SU-DHL-6 (cell line): ENCODE measurements at regions not wholly inside any gene's neighbourhood (a gene's known extent, or its start where the extent isn't known, plus 50 kb on each side); places are given as distances from the start of the nearest gene placed in this dataset.

Experiments
- H2AFZ ChIP-seq: fragments of 200-600 bp; sonication (generic); 2 replicates; pipeline ENCODE4 v1.6.1; 2014; ENCODE audit warnings: low read depth, mild to moderate bottlenecking, moderate library complexity, mixed read lengths, antibody characterized with exemption, low read length; ENCODE audit not compliant: severe bottlenecking
- H3F3A ChIP-seq: fragments of 200-600 bp; shearing (Covaris generic); 2 replicates; pipeline ENCODE4 v1.6.0; 2016; ENCODE audit warnings: antibody characterized with exemption, mild to moderate bottlenecking; ENCODE audit not compliant: insufficient read depth
- H3K27ac ChIP-seq: fragments of 200-600 bp; sonication (generic); 2 replicates; pipeline ENCODE4 v1.5.1; 2016; ENCODE audit warnings: low read depth, mild to moderate bottlenecking, low read length, moderate library complexity, mixed read lengths
- H3K27me3 ChIP-seq: fragments of 200-600 bp; sonication (generic), shearing (Covaris generic); 2 replicates; pipeline ENCODE4 v1.6.0; 2014; ENCODE audit warnings: mild to moderate bottlenecking, low read length
- H3K36me3 ChIP-seq: fragments of 200-600 bp; sonication (generic); 2 replicates; pipeline ENCODE4 v1.6.1; 2014; ENCODE audit warnings: mild to moderate bottlenecking, low read length, mixed read lengths
- H3K4me2 ChIP-seq: fragments of 300-600, 200-600 bp; shearing (Covaris generic), sonication (generic); 2 replicates; pipeline ENCODE4 v1.6.0; 2014; ENCODE audit warnings: low read length, low read depth, mild to moderate bottlenecking; ENCODE audit not compliant: poor library complexity, severe bottlenecking
- H3K4me3 ChIP-seq: fragments of 200-600 bp; sonication (generic); 2 replicates; pipeline ENCODE4 v1.5.1; 2014; ENCODE audit warnings: antibody characterized with exemption, low read length, mild to moderate bottlenecking, mixed read lengths; ENCODE audit not compliant: insufficient read depth, poor library complexity, severe bottlenecking
- H3K79me2 ChIP-seq: fragments of 200-600 bp; sonication (generic); 2 replicates; pipeline ENCODE4 v1.6.1; 2014; ENCODE audit warnings: mild to moderate bottlenecking, low read length, moderate library complexity; ENCODE audit not compliant: insufficient read depth
- H3K9ac ChIP-seq: fragments of 200-600 bp; sonication (generic); 2 replicates; pipeline ENCODE4 v1.7.0; 2014; ENCODE audit warnings: mild to moderate bottlenecking, low read length
- H3K9me2 ChIP-seq: fragments of 200-600 bp; sonication (generic); replicated peaks from 2 replicates; pipeline ENCODE4 v1.6.1; 2014; ENCODE audit warnings: low read length; ENCODE audit not compliant: insufficient read depth
- H3K9me3 ChIP-seq: fragments of 200-600 bp; sonication (generic); 2 replicates; pipeline ENCODE4 v1.6.1; 2014; ENCODE audit warnings: low read length, mixed read lengths; ENCODE audit not compliant: insufficient read depth
- H4K20me1 ChIP-seq: fragments of 200-600 bp; sonication (generic); 2 replicates; pipeline ENCODE4 v1.6.1; 2014; ENCODE audit warnings: low read depth, mild to moderate bottlenecking, antibody characterized with exemption, low read length, moderate library complexity, mixed read lengths
- CTCF ChIP-seq: fragments of 200-600 bp; sonication (generic); IDR thresholded peaks from one replicate; pipeline ENCODE4 v1.5.1; 2017; ENCODE audit warnings: antibody characterized with exemption, mild to moderate bottlenecking, low read length, moderate library complexity; ENCODE audit not compliant: insufficient read depth, poor library complexity, severe bottlenecking
- EZH2phosphoT487 ChIP-seq: fragments of 200-600 bp; sonication (generic), shearing (Covaris generic); conservative IDR thresholded peaks from 2 replicates; pipeline ENCODE4 v1.6.1; 2018; ENCODE audit warnings: mild to moderate bottlenecking, antibody characterized with exemption, low read length, moderate library complexity, mixed read lengths

DNA sequence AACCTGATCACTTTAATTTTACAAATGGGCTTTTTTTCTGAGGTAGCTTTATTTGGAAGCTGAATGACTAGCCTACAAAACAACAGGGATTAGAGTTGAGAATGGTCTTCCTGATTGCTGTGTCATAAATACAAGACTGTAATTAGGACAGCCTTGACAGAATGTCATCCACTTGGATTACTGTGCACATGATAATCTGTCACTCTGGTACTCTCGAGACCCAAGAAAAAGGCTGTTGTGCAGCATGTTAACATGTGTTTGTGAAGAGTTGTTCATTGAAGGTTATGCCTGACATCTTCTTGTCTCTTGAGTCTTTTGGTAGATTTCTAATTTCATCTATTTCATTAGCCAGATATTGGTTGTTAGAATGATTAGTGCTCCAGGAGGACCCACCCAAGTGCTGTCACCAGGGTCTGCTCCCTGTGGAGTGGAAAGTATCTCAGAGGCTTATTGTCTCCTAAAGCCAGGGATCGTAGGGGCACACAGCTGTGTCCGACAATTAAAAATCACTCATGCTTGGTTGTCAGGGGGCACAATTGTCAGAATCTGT lies 212.2 kb upstream of the GPRIN3 start:
- Histone ChIP-seq H3K4me2 (no peak overlapping the region), H3K27ac (no peak overlapping the region)
- TF ChIP-seq CTCF (no peak), EZH2phosphoT487 (no peak)

GRCh38 chr4:89518259-89518658 lies 210.7 kb upstream of the GPRIN3 start:
- Histone ChIP-seq H3K27me3 (no peaks in the 10 kb centered on the region), H4K20me1 (no peaks in the 10 kb centered on the region), H3K4me3 (no peak overlapping the region), H3K9ac (no peak overlapping the region), H3K79me2 (no peaks in the 10 kb centered on the region), H3K9me3 (no peaks in the 10 kb centered on the region), H3K4me2 (no peak overlapping the region), H3K27ac (no peak overlapping the region), H3F3A (no peaks in the 10 kb centered on the region), H3K36me3 (no peaks in the 10 kb centered on the region), H2AFZ (no peak overlapping the region), H3K9me2 (no peaks in the 10 kb centered on the region)
- no peak for TF ChIP-seq CTCF

More for the DNA sequence above, 212.2 kb upstream of the GPRIN3 start:
- Histone ChIP-seq H3K79me2 (no peaks in the 10 kb centered on the region), H3K9me2 (no peaks in the 10 kb centered on the region), H3K4me3 (no peak overlapping the region), H3K36me3 (no peaks in the 10 kb centered on the region), H3K9me3 (no peaks in the 10 kb centered on the region), H3K27me3 (no peaks in the 10 kb centered on the region), H4K20me1 (no peaks in the 10 kb centered on the region), H3F3A (no peaks in the 10 kb centered on the region), H3K9ac (no peak overlapping the region), H2AFZ (no peak overlapping the region)

GRCh38 chr4:89514811-89515210 lies 207.2 kb upstream of the GPRIN3 start:
- Histone ChIP-seq H3F3A (no peaks in the 10 kb centered on the region), H3K9ac (no peak overlapping the region), H4K20me1 (no peaks in the 10 kb centered on the region), H3K9me2 (no peaks in the 10 kb centered on the region), H3K36me3 (no peaks in the 10 kb centered on the region), H2AFZ (no peak overlapping the region), H3K27ac (no peak overlapping the region), H3K4me3 (no peak overlapping the region), H3K79me2 (no peaks in the 10 kb centered on the region), H3K27me3 (no peaks in the 10 kb centered on the region), H3K4me2 (no peak overlapping the region), H3K9me3 (no peaks in the 10 kb centered on the region)
- no peak for TF ChIP-seq EZH2phosphoT487
- no peak for TF ChIP-seq CTCF
